NCI-H1105 treated with DMSO at 0.1 percent for 48 hours (cell line): ENCODE measurements at regions not wholly inside any gene's neighbourhood (a gene's known extent, or its start where the extent isn't known, plus 50 kb on each side); places are given as distances from the start of the nearest gene placed in this dataset.
"Not testable (repeated sequence)": the region's sequence is repeated elsewhere in the genome, so short reads cannot be mapped to it uniquely, and the experiment has no call there.

Experiments
- DNase-seq: peaks from one replicate; lab custom pipeline; 2025; lab: John Stamatoyannopoulos, UW

DNA sequence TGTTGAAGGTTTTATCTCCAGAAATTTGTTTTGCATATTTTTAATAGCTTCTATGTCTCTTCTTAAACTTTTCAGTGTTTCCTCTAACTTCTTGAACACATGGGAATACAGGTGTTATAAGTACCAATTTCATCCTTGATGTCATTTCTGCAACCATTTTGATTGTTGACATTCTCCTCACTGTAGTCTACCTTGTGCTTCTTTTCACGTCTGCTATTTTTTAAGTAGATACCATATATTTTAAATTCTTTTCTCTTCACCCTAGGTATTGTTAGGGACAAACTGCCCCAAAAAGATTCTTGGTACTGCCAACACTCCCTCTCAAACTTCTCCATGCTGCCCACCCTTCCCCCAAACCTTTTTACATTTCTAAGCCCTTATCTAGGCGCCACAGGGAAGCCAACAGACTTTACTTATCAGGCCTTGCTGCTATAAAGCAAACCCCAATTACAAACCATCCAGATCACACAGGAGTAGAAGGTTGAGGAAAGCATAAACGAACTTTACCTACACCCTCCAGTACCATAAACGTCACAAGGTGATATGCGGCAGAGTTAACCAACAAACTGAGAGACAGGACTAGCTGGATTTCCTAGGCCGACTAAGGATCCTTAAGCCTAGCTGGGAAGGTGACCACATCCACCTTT is 1165.3 kb downstream of the TAF11L14 start:
- no peak for DNase-seq

DNA sequence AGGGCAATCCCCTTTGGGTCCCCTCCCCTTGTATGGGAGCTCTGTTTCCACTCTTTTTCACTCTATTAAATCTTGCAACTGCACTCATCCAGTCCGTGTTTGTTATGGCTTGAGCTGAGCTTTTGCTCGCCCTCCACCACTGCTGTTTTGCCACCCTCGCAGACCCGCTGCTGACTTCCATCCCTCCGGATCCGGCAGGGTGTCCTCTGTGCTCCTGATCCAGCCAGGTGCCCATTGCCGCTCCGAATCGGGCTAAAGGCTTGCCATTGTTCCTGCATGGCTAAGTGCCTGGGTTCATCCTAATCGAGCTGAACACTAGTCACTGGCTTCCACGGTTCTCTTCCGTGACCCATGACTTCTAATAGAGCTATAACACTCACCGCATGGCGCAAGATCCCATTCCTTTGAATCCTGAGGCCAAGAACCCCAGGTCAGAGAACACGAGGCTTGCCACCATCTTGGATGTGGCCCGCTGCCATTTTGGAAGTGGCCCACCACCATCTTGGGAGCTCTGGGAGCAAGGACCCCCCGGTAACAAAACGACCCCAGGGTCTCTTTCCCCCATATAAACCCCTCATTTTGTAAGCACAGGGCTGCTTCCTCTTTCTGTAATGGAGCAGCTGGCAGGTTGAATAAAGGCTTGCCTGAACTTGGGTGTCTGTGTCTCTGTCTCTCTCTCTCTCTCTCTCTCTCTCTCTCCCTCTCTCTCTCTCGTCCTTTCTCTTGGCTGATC is 1166.2 kb downstream of the TAF11L14 start:
- no peak for DNase-seq

DNA sequence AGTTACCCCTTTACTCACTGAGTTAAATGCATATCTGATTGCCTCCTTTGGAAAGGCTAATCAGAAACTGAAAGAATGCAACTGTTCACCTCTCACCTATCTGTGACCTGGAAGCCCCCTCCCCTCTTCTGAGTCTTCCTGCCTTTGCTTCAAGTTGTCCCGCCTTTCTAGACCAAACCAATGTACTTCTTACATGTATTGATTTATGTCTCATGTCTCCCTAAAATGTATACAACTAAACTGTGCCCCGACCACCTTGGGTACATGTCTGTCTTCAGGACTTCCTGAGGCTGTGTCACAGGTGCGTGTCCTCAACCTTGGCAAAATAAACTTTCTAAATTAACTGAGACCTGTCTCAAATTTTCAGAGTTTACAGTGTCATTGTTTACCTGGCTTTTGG is 1167.2 kb downstream of the TAF11L14 start:
- DNase-seq = not testable (repeated sequence)

DNA sequence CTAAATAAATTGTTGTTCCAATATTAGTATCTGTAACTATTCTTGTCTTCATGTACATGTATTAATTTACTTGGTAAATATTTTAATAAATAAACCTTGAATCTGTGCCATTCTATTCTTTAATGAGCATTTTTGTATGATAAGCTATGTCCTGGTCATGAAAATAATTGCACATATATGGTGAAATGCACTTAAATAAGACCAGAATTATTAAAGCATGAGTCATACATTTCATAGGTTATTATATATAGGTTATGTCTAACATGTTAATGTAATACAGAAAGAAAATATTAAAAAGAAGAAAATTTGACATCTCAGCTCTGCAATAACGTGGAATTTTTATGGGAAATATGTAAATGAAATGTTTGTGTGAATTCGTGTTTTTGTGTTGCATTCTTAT is 1168.1 kb downstream of the TAF11L14 start:
- no peak for DNase-seq

DNA sequence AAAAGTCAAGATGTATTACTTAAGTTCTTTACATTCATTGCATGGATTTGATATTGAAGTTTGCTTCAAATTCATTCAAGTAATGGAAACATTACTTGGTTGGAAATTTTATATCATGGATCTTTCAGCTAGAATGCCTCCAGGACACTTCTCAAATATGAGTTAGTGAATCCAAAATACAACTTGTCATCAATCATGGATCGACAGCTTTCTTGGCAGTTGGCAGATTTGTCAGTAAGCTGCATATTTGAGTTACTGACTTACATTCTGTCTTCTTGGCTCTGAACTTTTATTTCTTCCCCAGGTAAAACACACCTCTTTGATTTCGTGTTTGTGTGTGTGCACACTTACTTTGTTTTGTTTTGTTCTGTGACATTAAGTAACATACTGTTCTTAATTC is 1171.1 kb downstream of the TAF11L14 start:
- DNase-seq = no peak

DNA sequence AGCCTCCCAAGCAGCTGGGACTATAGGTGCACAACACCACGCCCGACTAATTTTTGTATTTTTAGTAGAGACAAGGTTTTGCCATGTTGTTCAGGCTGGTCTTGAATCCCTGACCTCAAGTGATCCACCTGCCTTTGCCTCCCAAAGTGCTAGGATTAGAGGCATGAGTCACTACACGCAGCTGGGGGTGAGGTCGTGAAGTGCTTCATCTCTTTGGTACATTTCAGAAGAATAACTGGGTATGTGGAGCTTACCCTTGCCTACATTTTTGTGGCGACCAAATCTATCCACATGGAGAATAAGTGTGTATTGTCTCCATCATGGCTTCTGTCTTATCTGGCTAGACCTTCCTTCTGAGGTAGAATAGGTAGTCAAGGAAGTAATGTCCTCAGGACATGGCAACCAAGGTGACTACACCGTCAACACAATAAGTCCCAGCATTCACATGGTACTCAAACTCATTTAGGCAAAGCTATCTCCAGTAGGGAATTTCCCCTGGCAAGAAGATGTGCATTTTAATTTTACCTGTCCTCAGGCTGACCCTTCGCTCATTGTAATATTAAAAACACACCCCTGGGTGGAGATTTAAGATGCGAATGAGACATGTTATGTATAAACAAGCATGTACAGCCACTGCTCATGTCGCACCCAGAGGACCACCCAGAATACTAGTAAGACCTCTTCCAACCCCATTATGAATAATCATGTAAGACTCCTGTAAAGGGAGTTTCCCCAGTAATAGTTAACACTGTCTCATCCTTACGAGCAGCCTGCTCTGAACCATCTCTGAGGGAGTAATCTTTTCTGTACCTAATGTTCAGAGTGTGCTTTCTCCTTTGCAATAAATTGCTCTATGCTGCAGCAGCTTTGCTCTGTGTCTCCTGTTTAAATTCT is 1173.2 kb downstream of the TAF11L14 start:
- DNase-seq = no peak

DNA sequence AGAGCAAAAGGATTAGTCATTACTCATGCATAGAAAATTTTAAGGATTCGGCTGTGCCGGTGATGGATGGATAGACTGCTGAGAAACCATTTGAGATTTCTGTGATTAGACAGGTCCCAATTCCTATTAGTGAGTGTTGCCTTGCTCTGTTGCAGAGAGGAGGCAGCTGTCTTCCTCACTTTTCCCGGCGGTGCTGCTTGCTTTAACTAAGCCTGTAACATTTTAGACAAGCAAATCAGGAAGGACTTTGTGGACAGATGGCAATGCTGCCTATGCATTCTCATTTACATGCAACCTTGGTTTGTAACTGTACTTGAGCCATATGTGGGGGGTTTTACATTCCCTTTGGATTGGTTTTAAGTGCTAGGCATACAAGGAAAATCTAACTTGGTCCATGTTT is 1176.3 kb downstream of the CDH18 start:
- no peak for DNase-seq

DNA sequence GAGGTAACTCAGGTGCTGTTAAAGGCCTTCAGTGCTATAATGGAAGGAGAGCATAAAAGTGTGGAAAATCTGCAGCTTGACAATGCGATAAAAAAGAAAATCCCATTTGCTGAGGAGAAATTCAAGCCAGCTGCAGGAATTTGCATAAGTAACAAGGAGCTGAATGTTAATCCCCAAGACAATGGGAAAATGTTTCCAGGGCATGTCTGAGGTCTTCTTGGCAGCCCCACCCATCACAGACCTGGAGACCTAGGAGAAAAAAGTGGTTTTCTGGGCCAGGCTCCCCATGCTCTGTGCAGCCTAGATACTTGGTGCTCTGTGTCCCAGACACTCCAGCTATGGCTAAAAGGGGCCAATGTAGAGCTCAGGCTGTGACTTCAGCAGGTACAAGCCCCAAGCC is 1159.6 kb downstream of the CDH18 start:
- DNase-seq = no peak

DNA sequence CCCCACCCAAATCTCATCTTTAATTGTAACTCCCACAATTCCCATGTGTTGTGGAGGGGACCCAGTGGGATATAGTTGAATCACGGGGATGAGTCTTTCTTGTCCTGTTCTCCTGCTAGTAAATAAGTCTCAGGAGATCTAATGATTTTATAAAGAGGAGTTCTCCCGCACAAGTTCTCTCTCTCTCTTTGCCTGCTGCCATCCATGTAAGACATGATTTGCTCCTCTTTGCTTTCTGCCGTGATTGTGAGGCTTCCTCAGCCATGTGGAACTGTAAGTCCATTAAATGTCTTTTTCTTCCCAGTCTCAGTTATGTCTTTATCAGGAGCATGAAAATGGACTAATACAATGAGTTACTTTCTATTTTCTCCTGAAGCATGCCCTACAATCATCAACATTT is 1158.5 kb downstream of the CDH18 start:
- no peak for DNase-seq

DNA sequence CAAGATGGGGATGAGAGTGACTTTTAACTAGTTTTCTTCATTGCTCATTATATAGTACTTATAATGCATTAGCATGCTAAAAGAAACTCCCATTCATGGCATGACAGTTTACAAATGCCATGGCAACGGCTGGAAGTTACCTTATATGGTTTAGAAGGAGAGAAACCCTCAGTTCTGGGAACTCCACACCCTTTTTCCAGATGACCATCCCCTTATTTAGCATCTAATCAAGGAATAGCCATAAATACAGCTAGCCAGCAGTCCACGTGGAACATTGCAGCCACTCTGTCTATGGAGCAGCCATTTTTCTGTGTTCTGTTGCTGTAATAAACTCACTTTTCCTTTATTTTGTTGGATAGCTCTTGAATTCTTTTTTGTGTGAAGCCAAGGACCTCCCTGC is 1137.8 kb downstream of the CDH18 start:
- no peak for DNase-seq

DNA sequence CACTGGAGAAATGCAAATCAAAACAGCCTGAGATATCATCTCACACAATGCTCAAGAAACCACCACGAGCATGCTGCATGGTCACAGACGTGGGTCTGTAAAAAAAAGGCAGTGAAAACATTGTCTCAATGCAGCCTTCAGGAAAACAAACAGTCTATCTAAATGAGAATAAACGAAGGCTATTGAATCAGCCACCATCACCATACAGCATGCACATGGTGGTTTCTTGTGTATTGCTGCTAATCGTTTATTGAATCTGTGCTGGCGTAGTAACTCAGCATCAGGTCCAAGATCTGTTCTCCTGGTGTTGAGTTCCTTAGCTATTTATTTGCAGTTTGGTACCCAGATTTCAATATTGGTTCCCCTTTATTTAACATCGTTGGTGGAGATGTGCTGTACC is 1115.0 kb downstream of the CDH18 start:
- no peak for DNase-seq

DNA sequence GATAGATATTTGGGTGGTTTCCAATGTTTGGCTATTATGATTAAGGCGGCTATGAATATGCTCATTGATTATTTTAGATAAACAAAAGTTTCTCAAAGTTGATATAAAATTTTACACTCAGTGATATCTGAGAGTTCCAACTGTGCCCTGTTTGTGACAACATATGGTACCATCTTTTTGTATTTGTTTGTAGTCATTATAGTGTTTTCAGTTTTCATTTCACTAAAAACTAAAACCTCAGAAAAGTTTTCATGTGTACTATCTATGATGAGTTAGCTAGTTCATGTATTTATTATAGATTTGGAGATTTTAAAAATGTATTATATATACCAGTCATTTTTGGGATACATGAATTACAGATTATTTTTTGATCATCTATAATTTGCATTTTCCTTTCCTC is 1111.4 kb downstream of the CDH18 start:
- DNase-seq = no peak

DNA sequence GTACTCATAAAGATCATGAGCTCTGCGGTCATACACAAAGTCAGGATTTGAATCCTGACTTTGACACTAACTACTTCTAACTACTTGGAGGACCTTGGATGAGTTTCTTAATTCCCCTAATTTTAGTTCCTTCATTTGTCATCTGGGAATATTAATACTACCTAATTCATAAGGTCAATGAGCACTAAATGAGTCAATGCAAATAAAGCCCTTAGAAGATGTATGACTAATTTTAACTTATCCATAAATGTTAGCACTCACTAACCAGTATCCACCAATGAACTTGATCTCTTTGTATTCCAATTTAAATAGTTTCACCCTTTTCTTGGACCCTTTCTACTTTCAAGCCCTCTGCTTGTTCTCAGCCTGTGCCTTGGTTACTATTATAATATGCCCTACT is 1106.4 kb downstream of the CDH18 start:
- no peak for DNase-seq

DNA sequence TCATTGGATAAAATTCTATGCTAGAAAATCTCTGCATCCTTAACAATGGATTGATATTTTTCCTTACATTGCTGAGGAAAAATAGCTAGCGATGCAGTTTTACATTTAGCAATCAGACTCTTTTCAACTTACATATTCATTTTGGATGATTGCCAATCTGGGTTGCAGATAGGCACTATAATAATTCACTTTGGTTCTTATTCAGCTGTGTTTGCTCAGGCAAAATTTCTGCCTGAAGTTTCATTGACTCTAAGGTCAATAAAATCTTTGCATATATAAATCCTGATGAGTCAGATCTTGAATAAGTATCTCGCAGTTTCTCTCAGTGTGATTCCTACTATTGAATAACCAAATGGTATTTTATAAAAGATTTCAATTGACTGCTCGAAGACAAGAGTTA is 1105.8 kb downstream of the CDH18 start:
- DNase-seq = peak; percentile 4

DNA sequence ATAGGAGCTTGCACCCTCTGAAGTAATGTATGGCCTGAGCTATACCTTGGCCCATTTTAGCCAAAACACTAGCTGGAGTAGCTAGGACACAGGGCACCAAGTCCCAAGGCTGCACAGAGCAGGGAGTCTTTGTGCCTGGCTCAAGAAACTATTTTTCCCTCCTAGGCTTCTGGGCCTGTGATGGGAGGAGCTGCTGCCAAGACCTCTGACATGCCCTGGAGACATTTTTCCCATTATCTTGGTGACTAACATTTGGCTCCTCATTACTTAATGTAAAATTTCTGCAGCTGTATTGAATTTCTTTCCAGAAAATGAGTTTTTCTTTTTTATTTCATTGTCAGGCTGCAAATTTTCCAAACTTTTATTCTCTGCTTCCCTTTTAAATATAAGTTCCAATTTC is 1099.2 kb downstream of the CDH18 start:
- DNase-seq = no peak

DNA sequence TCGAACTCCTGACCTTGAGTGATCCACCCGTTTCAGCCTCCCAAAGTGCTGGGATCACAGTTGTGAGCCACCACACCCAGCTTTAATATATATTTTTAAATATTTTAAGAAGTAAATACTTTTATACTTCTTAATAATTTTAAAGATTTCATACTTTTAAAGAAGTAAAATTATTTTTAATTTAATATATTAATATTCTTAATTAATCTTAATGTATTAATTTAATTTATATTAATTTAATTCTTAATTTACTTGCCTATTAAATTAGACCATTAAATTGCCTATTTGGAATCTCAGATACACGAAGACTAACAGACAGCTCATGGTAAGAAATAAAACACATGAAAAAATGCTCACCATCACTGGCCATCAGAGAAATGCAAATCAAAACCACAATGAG is 1087.4 kb downstream of the CDH18 start:
- DNase-seq = no peak

DNA sequence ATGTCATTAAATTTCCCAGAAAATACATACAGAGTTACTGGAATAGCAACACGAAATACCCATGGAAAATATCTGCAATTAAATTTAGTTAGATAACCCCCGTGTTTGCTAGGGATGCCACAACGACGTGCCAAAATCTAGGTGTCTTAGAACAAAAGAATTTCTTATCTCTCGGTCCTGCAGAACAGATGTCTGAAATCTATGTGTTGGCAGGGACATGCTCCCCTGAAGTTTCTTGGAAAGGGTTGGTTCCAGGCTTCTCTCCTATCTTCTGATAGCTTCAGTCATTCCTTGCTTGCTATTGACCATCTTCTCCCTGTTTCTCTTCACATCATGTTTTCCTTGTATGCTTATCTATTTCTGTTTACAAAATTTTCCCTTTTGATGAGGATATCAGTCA is 1067.0 kb downstream of the CDH18 start:
- DNase-seq = no peak

DNA sequence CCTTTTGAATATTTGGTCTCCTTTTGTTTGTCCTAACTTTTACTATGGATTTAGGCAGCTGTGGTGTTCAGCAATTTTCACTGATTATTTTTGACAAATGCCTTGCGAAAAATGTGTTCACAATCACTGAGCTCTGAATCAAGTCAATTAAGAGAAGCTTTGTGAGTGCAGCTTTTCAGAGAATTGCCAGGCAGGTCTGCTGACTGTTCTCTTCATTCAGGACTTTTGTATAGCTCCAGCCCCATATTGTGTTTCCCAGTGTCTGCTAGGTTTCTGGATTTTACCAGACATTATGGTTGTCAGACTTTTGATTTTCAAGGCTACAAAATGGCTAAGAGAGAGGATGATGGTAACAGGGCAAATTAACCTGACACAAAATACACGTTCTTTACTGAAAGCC is 1055.9 kb downstream of the CDH18 start:
- no peak for DNase-seq

DNA sequence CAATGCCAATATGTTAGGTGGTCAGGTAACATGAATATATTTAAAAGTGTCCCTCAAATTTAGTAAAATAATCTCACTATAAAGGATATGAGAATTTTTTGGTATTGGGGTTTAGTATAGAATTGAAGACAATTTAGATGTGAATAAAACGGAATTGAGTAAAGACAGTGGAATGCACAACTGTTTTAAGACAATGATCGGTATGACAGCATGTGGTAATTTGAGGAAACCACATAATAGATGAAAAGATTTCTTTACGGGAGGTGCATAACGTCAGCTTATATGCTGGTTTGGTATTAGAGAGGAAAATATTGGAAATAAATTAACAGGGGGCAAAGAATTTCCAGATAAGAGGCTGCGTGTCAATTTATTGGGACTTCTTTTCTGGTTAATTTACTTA is 1043.2 kb downstream of the CDH18 start:
- no peak for DNase-seq

DNA sequence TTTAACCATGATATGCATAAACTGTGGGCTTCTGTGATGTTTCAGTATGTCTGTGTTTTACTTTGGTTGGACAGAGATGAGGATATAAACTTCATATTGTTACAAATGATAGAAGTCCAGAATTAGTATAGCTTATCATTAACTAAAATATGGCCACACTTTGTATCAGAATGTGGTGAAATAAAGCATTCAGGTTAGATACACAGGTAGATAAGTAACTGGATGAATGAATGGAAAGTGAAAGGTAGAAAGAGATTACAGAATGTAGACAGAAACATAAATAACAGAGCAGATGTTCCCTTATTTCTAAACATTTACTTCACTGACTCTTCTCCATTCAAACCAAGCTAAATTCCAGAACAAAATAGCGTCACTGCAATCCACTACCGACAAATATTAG is 1033.8 kb downstream of the CDH18 start:
- no peak for DNase-seq

DNA sequence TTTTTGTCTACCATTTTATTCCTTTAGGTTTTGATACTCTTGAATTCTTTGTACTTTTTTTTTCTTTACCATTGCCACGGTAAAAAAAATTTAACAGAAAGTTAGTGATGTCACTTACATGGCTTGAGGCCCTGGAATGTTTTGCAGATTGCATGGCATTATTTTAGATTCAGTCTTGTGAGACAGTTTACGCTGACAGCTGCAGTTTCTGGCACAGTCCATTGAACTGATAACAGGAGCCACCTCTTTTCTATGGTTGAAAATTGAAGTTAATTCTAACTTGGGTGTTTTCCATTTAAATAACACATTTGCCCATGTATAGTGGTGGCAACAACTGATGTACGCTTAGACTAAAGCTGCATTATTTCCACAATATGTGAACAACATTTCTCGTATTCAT is 1028.5 kb downstream of the CDH18 start:
- DNase-seq = no peak

DNA sequence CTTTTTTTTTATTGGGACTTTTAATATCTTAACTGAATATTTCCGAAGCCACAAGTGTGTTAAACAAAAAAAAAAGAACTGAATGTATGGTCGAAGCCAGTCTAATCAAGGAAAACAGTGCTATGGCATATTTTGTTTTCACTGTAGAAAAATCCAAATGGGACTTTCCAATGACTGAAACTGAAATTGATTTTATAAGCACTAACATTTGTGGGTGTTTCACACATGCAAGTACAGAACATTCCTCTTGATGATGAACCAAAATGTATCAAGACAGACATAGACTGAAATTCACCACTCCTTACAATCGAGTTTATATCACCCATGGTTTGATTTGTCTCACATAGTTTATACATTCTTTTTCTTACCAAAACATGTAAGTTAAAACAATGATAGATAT is 1026.8 kb downstream of the CDH18 start:
- no peak for DNase-seq

DNA sequence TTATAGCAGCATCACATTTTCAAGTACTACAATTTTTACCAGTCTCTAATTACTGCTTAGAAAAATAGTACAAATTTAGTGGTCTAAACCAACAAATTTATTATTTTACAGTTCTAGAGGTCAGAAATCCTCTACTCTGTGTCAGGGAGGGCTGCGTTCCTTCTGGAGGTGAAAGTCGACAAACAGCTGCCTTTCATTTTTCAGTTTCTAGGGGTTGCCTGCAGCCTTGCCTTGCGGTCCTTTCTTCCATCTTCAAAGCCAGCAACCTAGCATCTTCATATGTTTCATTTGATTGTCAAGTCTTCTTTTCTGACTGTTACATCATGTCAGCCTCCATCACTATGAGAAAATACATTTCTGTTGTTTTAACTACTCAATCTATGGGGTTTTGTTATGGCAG is 1022.1 kb downstream of the CDH18 start:
- no peak for DNase-seq
